ENCODE measurements at regions not wholly inside any gene's neighbourhood (a gene's known extent, or its start where the extent isn't known, plus 50 kb on each side); places are given as distances from the start of the nearest gene placed in this dataset.

- TF ChIP-seq, protein P1, sequence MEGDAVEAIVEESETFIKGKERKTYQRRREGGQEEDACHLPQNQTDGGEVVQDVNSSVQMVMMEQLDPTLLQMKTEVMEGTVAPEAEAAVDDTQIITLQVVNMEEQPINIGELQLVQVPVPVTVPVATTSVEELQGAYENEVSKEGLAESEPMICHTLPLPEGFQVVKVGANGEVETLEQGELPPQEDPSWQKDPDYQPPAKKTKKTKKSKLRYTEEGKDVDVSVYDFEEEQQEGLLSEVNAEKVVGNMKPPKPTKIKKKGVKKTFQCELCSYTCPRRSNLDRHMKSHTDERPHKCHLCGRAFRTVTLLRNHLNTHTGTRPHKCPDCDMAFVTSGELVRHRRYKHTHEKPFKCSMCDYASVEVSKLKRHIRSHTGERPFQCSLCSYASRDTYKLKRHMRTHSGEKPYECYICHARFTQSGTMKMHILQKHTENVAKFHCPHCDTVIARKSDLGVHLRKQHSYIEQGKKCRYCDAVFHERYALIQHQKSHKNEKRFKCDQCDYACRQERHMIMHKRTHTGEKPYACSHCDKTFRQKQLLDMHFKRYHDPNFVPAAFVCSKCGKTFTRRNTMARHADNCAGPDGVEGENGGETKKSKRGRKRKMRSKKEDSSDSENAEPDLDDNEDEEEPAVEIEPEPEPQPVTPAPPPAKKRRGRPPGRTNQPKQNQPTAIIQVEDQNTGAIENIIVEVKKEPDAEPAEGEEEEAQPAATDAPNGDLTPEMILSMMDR (IDR thresholded peaks at IDR 0.05), result no peak
- no peak for TF ChIP-seq POLR2A (IDR thresholded peaks at IDR 0.05; ENCODE audit: low read depth)
Observed at GRCh38 chr3:112759210-112759609, 87.5 kb downstream of the CD200R1L start.
